ENCODE measurements at regions not wholly inside any gene's neighbourhood (a gene's known extent, or its start where the extent isn't known, plus 50 kb on each side); places are given as distances from the start of the nearest gene placed in this dataset.

DNA sequence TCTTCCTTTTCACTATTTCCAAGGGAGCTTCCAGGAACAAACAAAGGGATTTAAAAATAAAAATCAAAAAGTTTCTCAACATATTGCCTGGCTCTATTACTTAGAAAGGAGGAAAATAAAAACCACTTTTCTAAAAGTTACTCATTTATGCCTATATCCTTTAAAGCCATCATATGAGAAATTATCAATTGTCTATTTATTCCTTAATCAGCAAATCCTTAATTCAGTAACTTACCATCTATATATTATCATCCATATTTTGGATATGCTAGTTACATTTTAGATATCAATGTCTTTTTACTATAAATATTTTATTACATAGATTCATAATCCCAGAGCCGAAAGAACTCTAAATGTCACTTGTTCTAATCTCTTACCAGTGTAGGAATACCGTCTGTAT, 481.5 kb upstream of the ANO5 start:
- no peak for TF ChIP-seq POLR2AphosphoS5 (IDR thresholded peaks at IDR 0.05)
- TF ChIP-seq, protein P1, sequence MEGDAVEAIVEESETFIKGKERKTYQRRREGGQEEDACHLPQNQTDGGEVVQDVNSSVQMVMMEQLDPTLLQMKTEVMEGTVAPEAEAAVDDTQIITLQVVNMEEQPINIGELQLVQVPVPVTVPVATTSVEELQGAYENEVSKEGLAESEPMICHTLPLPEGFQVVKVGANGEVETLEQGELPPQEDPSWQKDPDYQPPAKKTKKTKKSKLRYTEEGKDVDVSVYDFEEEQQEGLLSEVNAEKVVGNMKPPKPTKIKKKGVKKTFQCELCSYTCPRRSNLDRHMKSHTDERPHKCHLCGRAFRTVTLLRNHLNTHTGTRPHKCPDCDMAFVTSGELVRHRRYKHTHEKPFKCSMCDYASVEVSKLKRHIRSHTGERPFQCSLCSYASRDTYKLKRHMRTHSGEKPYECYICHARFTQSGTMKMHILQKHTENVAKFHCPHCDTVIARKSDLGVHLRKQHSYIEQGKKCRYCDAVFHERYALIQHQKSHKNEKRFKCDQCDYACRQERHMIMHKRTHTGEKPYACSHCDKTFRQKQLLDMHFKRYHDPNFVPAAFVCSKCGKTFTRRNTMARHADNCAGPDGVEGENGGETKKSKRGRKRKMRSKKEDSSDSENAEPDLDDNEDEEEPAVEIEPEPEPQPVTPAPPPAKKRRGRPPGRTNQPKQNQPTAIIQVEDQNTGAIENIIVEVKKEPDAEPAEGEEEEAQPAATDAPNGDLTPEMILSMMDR (IDR thresholded peaks at IDR 0.05) = no peak
